ENCODE measurements at regions not wholly inside any gene's neighbourhood (a gene's known extent, or its start where the extent isn't known, plus 50 kb on each side); places are given as distances from the start of the nearest gene placed in this dataset.

GRCh38 chr7:11228515-11228914 is 254.8 kb downstream of the PHF14 start:
- H3K23me2 ChIP-seq (ENCODE audit: insufficient read length, low read depth, low read length, poor library complexity, severe bottlenecking): no peaks in the 10 kb centered on the region
- H2BK20ac ChIP-seq (ENCODE audit: low read depth, low read length, poor library complexity, severe bottlenecking): no peak overlapping the region
- H4K91ac ChIP-seq (ENCODE audit: insufficient read length, low read depth, low read length): no peak overlapping the region
- TF ChIP-seq CTCF (conservative IDR thresholded peaks at IDR 0.05): no peak
- H3T11ph ChIP-seq (ENCODE audit: low read length): no peak overlapping the region
- no peaks in the 10 kb centered on the region for H3K9me3 Mint-ChIP-seq
- H3K4me1 Mint-ChIP-seq: peaks cover 8 to 17% of the 10 kb centered on the region in 2 experiments; a peak in 2 of 4 replicates
- no peak overlapping the region for H4K5ac ChIP-seq (ENCODE audit: insufficient read length, low read depth, low read length)
- no peaks in the 10 kb centered on the region; the same call in 1 of the 2 replicates for H3K27me3 Mint-ChIP-seq (ENCODE audit: low read depth)
- H3K56ac ChIP-seq (ENCODE audit: insufficient read length, low read depth, low read length): no peak overlapping the region
- H3K4me2 ChIP-seq (ENCODE audit: insufficient read depth, insufficient read length, low read length): no peak overlapping the region
- no peak for DNase-seq
- no peaks in the 10 kb centered on the region for H3K27me3 ChIP-seq (ENCODE audit: insufficient read depth, low read length)
- no peak overlapping the region for H2BK5ac ChIP-seq (ENCODE audit: insufficient read length, low read length)
- H2BK12ac ChIP-seq (ENCODE audit: insufficient read length, low read depth, low read length): no peak overlapping the region
- no peaks in the 10 kb centered on the region for H3K79me2 ChIP-seq (ENCODE audit: insufficient read depth, low read length)
- 0 out of 2 replicates have a peak, but pooled peaks cover 3% of the 10 kb centered on the region for H3K4me1 ChIP-seq (ENCODE audit: insufficient read depth, low read length)
- no peaks in the 10 kb centered on the region for H3K9me3 ChIP-seq (ENCODE audit: control insufficient read depth, low read depth, low read length)
- H4K20me1 ChIP-seq (ENCODE audit: control insufficient read depth, insufficient read depth, insufficient read length): no peaks in the 10 kb centered on the region
- H3K14ac ChIP-seq (ENCODE audit: insufficient read depth, low read length): no peak overlapping the region
- no peak overlapping the region for H2AFZ ChIP-seq (ENCODE audit: low read length)
- H3K9ac ChIP-seq (ENCODE audit: extremely low read depth, insufficient read length, low read length): no peak overlapping the region
- H2AK5ac ChIP-seq (ENCODE audit: insufficient read length, low read length): no peak overlapping the region
- H3K36me3 Mint-ChIP-seq (ENCODE audit: insufficient read depth in 1 of 3, low read depth in 3 of 3): no peaks in the 10 kb centered on the region
- H3K27ac Mint-ChIP-seq: no peak overlapping the region
- no peak overlapping the region for H3K4me3 Mint-ChIP-seq
- H4K8ac ChIP-seq (replicated peaks; ENCODE audit: insufficient read length, low read depth, low read length): no peak overlapping the region
- H2BK15ac ChIP-seq (ENCODE audit: low read depth, low read length): no peak overlapping the region
- WGBS (ENCODE audit: extremely low coverage, insufficient read length, low lambda C conversion rate): no CpG with 5 or more reads among the region's 2 CpGs
- H3K27ac ChIP-seq (ENCODE audit: insufficient read length, low read depth, low read length): no peak overlapping the region
- no peak overlapping the region for H3K18ac ChIP-seq (ENCODE audit: insufficient read length, low read depth, low read length)
- H3K79me1 ChIP-seq (ENCODE audit: insufficient read depth, low read depth, low read length, poor library complexity, severe bottlenecking): no peaks in the 10 kb centered on the region
- H2BK120ac ChIP-seq (ENCODE audit: low read depth, low read length, poor library complexity, severe bottlenecking): no peak overlapping the region
- no peak overlapping the region for H3K4ac ChIP-seq (ENCODE audit: low read depth, low read length)
- no peak overlapping the region for H3K23ac ChIP-seq (ENCODE audit: insufficient read length, low read depth, low read length)
